Type B pancreatic cell (in vitro differentiated cells): ENCODE measurements at regions not wholly inside any gene's neighbourhood (a gene's known extent, or its start where the extent isn't known, plus 50 kb on each side); places are given as distances from the start of the nearest gene placed in this dataset.
"Not testable (repeated sequence)": the region's sequence is repeated elsewhere in the genome, so short reads cannot be mapped to it uniquely, and the experiment has no call there.

ENCODE experiments used
- DNase-seq: peaks from one replicate; pipeline ENCODE4 v3.0.0; 2021; ENCODE audit warnings: mixed read lengths; ENCODE audit not compliant: unreplicated experiment; ENCODE audit errors: extremely low spot score
- H3K27ac Mint-ChIP-seq: 2 replicates; pipeline ENCODE4 v1.8.0; 2021; ENCODE audit warnings: mild to moderate bottlenecking, mixed read lengths
- H3K27me3 Mint-ChIP-seq: 2 replicates; pipeline ENCODE4 v1.8.0; 2021; ENCODE audit warnings: mixed read lengths
- H3K36me3 Mint-ChIP-seq: 2 replicates; pipeline ENCODE4 v1.8.0; 2021; ENCODE audit warnings: mixed read lengths
- H3K4me1 Mint-ChIP-seq: one replicate; pipeline ENCODE4 v1.8.0; 2021; ENCODE audit warnings: mixed read lengths; ENCODE audit not compliant: unreplicated experiment
- H3K4me3 Mint-ChIP-seq: 2 replicates; pipeline ENCODE4 v1.8.0; 2021; ENCODE audit warnings: mild to moderate bottlenecking, mixed read lengths
- H3K9me3 Mint-ChIP-seq: 2 replicates; pipeline ENCODE4 v1.8.0; 2021; ENCODE audit warnings: mixed read lengths
- CTCF ChIP-seq: fragments of 200-600 bp; sonication (generic); conservative IDR thresholded peaks from 2 replicates; pipeline ENCODE4 v1.5.0; 2021; ENCODE audit warnings: antibody characterized with exemption, mild to moderate bottlenecking

GRCh38 chr11:82038154-82038553 lies 695.5 kb downstream of the FAM181B start:
- H3K9me3 Mint-ChIP-seq, result no peaks in the 10 kb centered on the region
- DNase-seq, result no peak
- H3K36me3 Mint-ChIP-seq, result no peaks in the 10 kb centered on the region
- no peaks in the 10 kb centered on the region for H3K27me3 Mint-ChIP-seq
- H3K27ac Mint-ChIP-seq, result no peak overlapping the region
- H3K4me3 Mint-ChIP-seq, result no peak overlapping the region
- TF ChIP-seq CTCF, result no peak
- no peaks in the 10 kb centered on the region for H3K4me1 Mint-ChIP-seq

DNA sequence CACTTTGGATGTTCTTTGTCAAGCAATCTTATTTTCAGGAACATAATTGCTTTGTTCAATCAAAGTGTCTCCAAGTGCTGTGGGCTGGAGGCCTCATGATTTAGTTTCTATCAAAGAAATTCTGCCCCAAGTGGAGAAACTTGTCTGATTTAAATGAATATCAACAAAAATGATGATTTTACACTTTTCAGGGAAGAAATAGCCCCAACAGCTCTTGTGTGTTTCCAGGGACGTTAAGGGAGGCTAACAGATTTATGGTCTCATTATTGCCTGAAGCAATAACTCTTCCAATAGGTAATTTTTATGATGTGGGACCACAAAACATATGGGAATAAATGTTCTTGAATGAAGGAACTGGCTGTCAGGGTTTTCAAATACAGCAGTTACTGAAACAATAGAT lies 699.1 kb downstream of the FAM181B start:
- no peaks in the 10 kb centered on the region for H3K9me3 Mint-ChIP-seq
- no peak for TF ChIP-seq CTCF
- no peak overlapping the region for H3K4me3 Mint-ChIP-seq
- no peaks in the 10 kb centered on the region for H3K4me1 Mint-ChIP-seq
- no peaks in the 10 kb centered on the region for H3K36me3 Mint-ChIP-seq
- DNase-seq, result no peak
- no peaks in the 10 kb centered on the region for H3K27me3 Mint-ChIP-seq
- no peak overlapping the region for H3K27ac Mint-ChIP-seq

DNA sequence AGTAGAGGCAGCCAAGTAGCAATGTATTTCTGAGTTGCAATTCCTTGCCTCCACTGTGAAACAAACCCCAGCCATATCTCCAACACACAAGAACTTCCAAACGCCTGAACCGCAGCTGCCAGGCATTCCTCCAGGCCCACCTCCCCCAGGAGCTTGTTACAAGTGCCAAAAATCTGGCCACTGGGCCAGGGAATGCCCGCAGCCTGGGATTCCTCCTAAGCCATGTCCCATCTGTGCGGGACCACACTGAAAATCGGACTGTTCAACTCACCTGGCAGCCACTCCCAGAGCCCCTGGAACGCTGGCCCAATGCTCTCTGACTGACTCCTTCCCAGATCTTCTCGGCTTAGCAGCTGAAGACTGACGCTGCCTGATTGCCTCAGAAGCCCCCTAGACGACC lies 706.3 kb downstream of the FAM181B start:
- not testable (repeated sequence) for H3K4me1 Mint-ChIP-seq, H3K27ac Mint-ChIP-seq, H3K36me3 Mint-ChIP-seq, H3K27me3 Mint-ChIP-seq, H3K9me3 Mint-ChIP-seq, H3K4me3 Mint-ChIP-seq, DNase-seq

GRCh38 chr11:82024760-82025159 lies 708.9 kb downstream of the FAM181B start:
- H3K4me3 Mint-ChIP-seq, result no peak overlapping the region
- no peaks in the 10 kb centered on the region for H3K9me3 Mint-ChIP-seq
- H3K27ac Mint-ChIP-seq, result no peak overlapping the region
- DNase-seq, result no peak
- H3K27me3 Mint-ChIP-seq, result no peaks in the 10 kb centered on the region
- no peaks in the 10 kb centered on the region for H3K36me3 Mint-ChIP-seq
- TF ChIP-seq CTCF, result no peak
- no peaks in the 10 kb centered on the region for H3K4me1 Mint-ChIP-seq

- no peaks in the 10 kb centered on the region for H3K9me3 Mint-ChIP-seq
- no peak for DNase-seq
- H3K4me1 Mint-ChIP-seq, result peaks cover 9% of the 10 kb centered on the region
- H3K36me3 Mint-ChIP-seq, result no peaks in the 10 kb centered on the region
- no peak overlapping the region for H3K27ac Mint-ChIP-seq
- no peak for TF ChIP-seq CTCF
- H3K4me3 Mint-ChIP-seq, result no peak overlapping the region
- no peaks in the 10 kb centered on the region for H3K27me3 Mint-ChIP-seq
Measured at GRCh38 chr11:82012276-82012675, 721.4 kb downstream of the FAM181B start.

DNA sequence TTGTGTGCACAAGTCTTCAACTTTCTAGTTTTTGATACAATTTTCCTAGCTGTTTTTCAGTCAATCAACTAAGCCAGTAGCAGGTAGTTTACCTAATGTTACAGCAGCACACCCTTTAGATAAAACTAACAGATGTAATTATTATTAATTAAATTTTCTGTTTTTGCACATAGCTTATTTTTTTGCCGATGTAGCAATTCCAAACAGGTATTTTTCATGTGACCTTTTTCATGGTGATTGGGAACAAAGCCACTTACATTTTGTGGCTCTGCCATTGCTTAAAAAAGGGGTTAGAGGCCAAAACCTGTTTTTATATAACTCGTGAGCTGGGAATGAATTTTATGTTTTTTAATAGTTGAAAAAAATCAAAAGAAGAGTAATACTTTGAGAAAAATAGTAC lies 724.5 kb downstream of the FAM181B start:
- Mint-ChIP-seq H3K9me3 (no peaks in the 10 kb centered on the region), H3K4me3 (no peak overlapping the region), H3K27ac (no peak overlapping the region), H3K27me3 (no peaks in the 10 kb centered on the region), H3K4me1 (peaks cover 13% of the 10 kb centered on the region), H3K36me3 (no peaks in the 10 kb centered on the region)
- TF ChIP-seq CTCF, result no peak
- no peak for DNase-seq
